Trophoblast cell (in vitro differentiated cells and primary cell): ENCODE measurements at regions not wholly inside any gene's neighbourhood (a gene's known extent, or its start where the extent isn't known, plus 50 kb on each side); places are given as distances from the start of the nearest gene placed in this dataset.

Experiments used
- DNase-seq, 2 donors: peaks; one replicate each; pipeline ENCODE4 v3.0.0-alpha.2; 2016
- H2AFZ ChIP-seq: 2 replicates; pipeline ENCODE4 v1.6.1; 2013; ENCODE audit warnings: low read length, moderate library complexity, mild to moderate bottlenecking; ENCODE audit not compliant: insufficient read depth, poor library complexity
- H2AK5ac ChIP-seq: 2 replicates; pipeline ENCODE4 v1.6.1; 2013; ENCODE audit warnings: mild to moderate bottlenecking, low read length
- H2BK120ac ChIP-seq: 2 replicates; pipeline ENCODE4 v1.6.1; 2013; ENCODE audit warnings: low read length, mild to moderate bottlenecking, moderate library complexity; ENCODE audit not compliant: insufficient read depth, poor library complexity
- H2BK12ac ChIP-seq: 2 replicates; pipeline ENCODE4 v1.6.1; 2013; ENCODE audit warnings: mild to moderate bottlenecking, low read length, moderate library complexity
- H2BK5ac ChIP-seq: 2 replicates; pipeline ENCODE4 v1.6.1; 2013; ENCODE audit warnings: low read length, low read depth, moderate library complexity, mild to moderate bottlenecking; ENCODE audit not compliant: poor library complexity
- H3K14ac ChIP-seq: 2 replicates; pipeline ENCODE4 v1.6.1; 2013; ENCODE audit warnings: mild to moderate bottlenecking, low read length
- H3K18ac ChIP-seq: 2 replicates; pipeline ENCODE4 v1.6.1; 2013; ENCODE audit warnings: mild to moderate bottlenecking, low read length
- H3K23ac ChIP-seq: 2 replicates; pipeline ENCODE4 v1.6.1; 2013; ENCODE audit warnings: low read length
- H3K27ac ChIP-seq: 2 replicates; pipeline ENCODE4 v1.5.1; 2013; ENCODE audit warnings: low read depth, mild to moderate bottlenecking, inconsistent platforms, low read length, moderate library complexity
- H3K27me3 ChIP-seq: 2 replicates; pipeline ENCODE4 v1.6.1; 2013; ENCODE audit warnings: inconsistent platforms, mild to moderate bottlenecking, low read length, moderate library complexity; ENCODE audit not compliant: insufficient read depth
- H3K36me3 ChIP-seq, 2 experiments: 1 replicate in 1 of 2; 2 replicates in 1 of 2; pipeline ENCODE4 v1.6.1; 2013; ENCODE audit warnings: low read length in 2 of 2, mild to moderate bottlenecking in 2 of 2, moderate library complexity in 1 of 2; ENCODE audit not compliant: insufficient read depth in 2 of 2, control insufficient read depth in 1 of 2
- H3K4ac ChIP-seq: 2 replicates; pipeline ENCODE4 v1.6.1; 2013; ENCODE audit warnings: low read depth, mild to moderate bottlenecking, low read length, moderate library complexity
- H3K4me1 ChIP-seq, 2 experiments: 1 replicate in 1 of 2; 2 replicates in 1 of 2; pipeline ENCODE4 v1.6.1; 2013; ENCODE audit warnings: low read length in 2 of 2, mild to moderate bottlenecking in 2 of 2, moderate library complexity in 1 of 2; ENCODE audit not compliant: insufficient read depth in 2 of 2, control insufficient read depth in 1 of 2
- H3K4me2 ChIP-seq: 2 replicates; pipeline ENCODE4 v1.6.1; 2013; ENCODE audit warnings: inconsistent platforms, mild to moderate bottlenecking, low read length, moderate library complexity
- H3K4me3 ChIP-seq: 2 replicates; pipeline ENCODE4 v1.5.1; 2013; ENCODE audit warnings: mild to moderate bottlenecking, low read depth, low read length, inconsistent platforms
- H3K79me1 ChIP-seq: one replicate; pipeline ENCODE4 v1.6.1; 2013; ENCODE audit warnings: low read length
- H3K79me2 ChIP-seq: 2 replicates; pipeline ENCODE4 v1.6.1; 2013; ENCODE audit warnings: low read length, mild to moderate bottlenecking; ENCODE audit not compliant: control insufficient read depth, insufficient read depth, poor library complexity
- H3K9ac ChIP-seq: 2 replicates; pipeline ENCODE4 v1.6.1; 2013; ENCODE audit warnings: mild to moderate bottlenecking, low read length
- H3K9me3 ChIP-seq: 2 replicates; pipeline ENCODE4 v1.6.1; 2013; ENCODE audit warnings: low read depth, mild to moderate bottlenecking, control low read depth, inconsistent platforms, low read length; ENCODE audit not compliant: insufficient read depth
- H4K12ac ChIP-seq: 2 replicates; pipeline ENCODE4 v1.6.1; 2013; ENCODE audit warnings: low read depth, mild to moderate bottlenecking, low read length, moderate library complexity
- H4K8ac ChIP-seq: 2 replicates; pipeline ENCODE4 v1.6.1; 2013; ENCODE audit warnings: low read depth, mild to moderate bottlenecking, low read length, moderate library complexity
- H4K91ac ChIP-seq: one replicate; pipeline ENCODE4 v1.6.1; 2013; ENCODE audit warnings: low read depth, mild to moderate bottlenecking, low read length, moderate library complexity
- WGBS: extraction: QIAGEN DNeasy Blood & Tissue Kit; methylation state at CpG from one replicate; pipeline ENCODE4 v1.1.7; 2013; ENCODE audit warnings: missing lambda C conversion rate; ENCODE audit not compliant: insufficient read length, insufficient coverage; ENCODE audit errors: extremely low coverage; 5-methylcytosine and 5-hydroxymethylcytosine counted together

GRCh38 chr14:80074900-80075574 is 136.3 kb downstream of the DIO2 start:
- Histone ChIP-seq H3K9ac (no peak overlapping the region), H4K91ac (no peak overlapping the region), H4K12ac (no peak overlapping the region), H3K36me3 (no peaks in the 10 kb centered on the region), H2BK5ac (no peak overlapping the region), H2AK5ac (no peak overlapping the region), H3K4me1 (no peaks in the 10 kb centered on the region), H2AFZ (no peak overlapping the region), H3K27ac (no peak overlapping the region), H3K4ac (no peak overlapping the region), H3K14ac (no peak overlapping the region), H3K9me3 (no peaks in the 10 kb centered on the region), H4K8ac (no peak overlapping the region), H2BK12ac (no peak overlapping the region), H3K79me1 (no peaks in the 10 kb centered on the region), H2BK120ac (no peak overlapping the region), H3K23ac (no peak overlapping the region), H3K79me2 (no peaks in the 10 kb centered on the region), H3K27me3 (no peaks in the 10 kb centered on the region), H3K18ac (no peak overlapping the region), H3K4me2 (no peak overlapping the region), H3K4me3 (no peak overlapping the region)
- WGBS = no CpG with 5 or more reads among the region's 2 CpGs
- peak in 1 of 2 donors; percentile 27 for DNase-seq

GRCh38 chr14:80059041-80059440 is 152.3 kb downstream of the DIO2 start:
- no peak overlapping the region for H3K18ac ChIP-seq
- no peaks in the 10 kb centered on the region for H3K36me3 ChIP-seq
- H2AFZ ChIP-seq = no peak overlapping the region
- no peaks in the 10 kb centered on the region for H3K79me1 ChIP-seq
- no peak overlapping the region for H4K91ac ChIP-seq
- H2AK5ac ChIP-seq = no peak overlapping the region
- H4K12ac ChIP-seq = no peak overlapping the region
- H2BK5ac ChIP-seq = no peak overlapping the region
- no peaks in the 10 kb centered on the region for H3K4me1 ChIP-seq
- H3K4ac ChIP-seq = no peak overlapping the region
- H3K14ac ChIP-seq = no peak overlapping the region
- H3K4me2 ChIP-seq = no peak overlapping the region
- H3K4me3 ChIP-seq = no peak overlapping the region
- no peak overlapping the region for H2BK12ac ChIP-seq
- no peak overlapping the region for H3K27ac ChIP-seq
- no peaks in the 10 kb centered on the region for H3K9me3 ChIP-seq
- no peaks in the 10 kb centered on the region for H3K27me3 ChIP-seq
- no CpG with 5 or more reads among the region's 2 CpGs for WGBS
- no peak overlapping the region for H3K23ac ChIP-seq
- H2BK120ac ChIP-seq = no peak overlapping the region
- no peak overlapping the region for H3K9ac ChIP-seq
- DNase-seq = no peak
- no peaks in the 10 kb centered on the region for H3K79me2 ChIP-seq
- no peak overlapping the region for H4K8ac ChIP-seq

- H3K27ac ChIP-seq = no peak overlapping the region
- DNase-seq = no peak
Observed at GRCh38 chr14:80056497-80056801, 154.9 kb downstream of the DIO2 start.

GRCh38 chr14:80055667-80056496 is 155.4 kb downstream of the DIO2 start:
- Histone ChIP-seq H3K9ac (no peak overlapping the region), H3K4me3 (no peak overlapping the region), H3K36me3 (no peaks in the 10 kb centered on the region), H3K14ac (no peak overlapping the region), H2AK5ac (no peak overlapping the region), H2AFZ (no peak overlapping the region), H2BK12ac (no peak overlapping the region), H3K27me3 (no peaks in the 10 kb centered on the region), H3K18ac (no peak overlapping the region), H3K4ac (no peak overlapping the region), H2BK120ac (no peak overlapping the region), H3K4me2 (no peak overlapping the region), H3K27ac (no peak overlapping the region), H3K79me1 (no peaks in the 10 kb centered on the region), H4K12ac (no peak overlapping the region), H3K4me1 (no peaks in the 10 kb centered on the region), H3K23ac (no peak overlapping the region), H3K79me2 (no peaks in the 10 kb centered on the region), H4K91ac (no peak overlapping the region), H4K8ac (no peak overlapping the region), H3K9me3 (no peaks in the 10 kb centered on the region), H2BK5ac (no peak overlapping the region)
- WGBS = no CpG with 5 or more reads among the region's 7 CpGs
- peak; percentile 51 to 85 for DNase-seq

More at GRCh38 chr14:80056497-80056801, 154.9 kb downstream of the DIO2 start:
- Histone ChIP-seq H3K23ac (no peak overlapping the region), H3K14ac (no peak overlapping the region), H3K9me3 (no peaks in the 10 kb centered on the region), H4K12ac (no peak overlapping the region), H2AK5ac (no peak overlapping the region), H2BK5ac (no peak overlapping the region), H3K4ac (no peak overlapping the region), H2BK120ac (no peak overlapping the region), H3K18ac (no peak overlapping the region), H3K27me3 (no peaks in the 10 kb centered on the region), H2AFZ (no peak overlapping the region), H2BK12ac (no peak overlapping the region), H3K4me1 (no peaks in the 10 kb centered on the region), H4K8ac (no peak overlapping the region), H3K4me2 (no peak overlapping the region), H3K9ac (no peak overlapping the region), H3K4me3 (no peak overlapping the region), H3K36me3 (no peaks in the 10 kb centered on the region), H4K91ac (no peak overlapping the region), H3K79me2 (no peaks in the 10 kb centered on the region), H3K79me1 (no peaks in the 10 kb centered on the region)
- no CpG with 5 or more reads among the region's 4 CpGs for WGBS
